HUES6 (cell line): ENCODE measurements at regions not wholly inside any gene's neighbourhood (a gene's known extent, or its start where the extent isn't known, plus 50 kb on each side); places are given as distances from the start of the nearest gene placed in this dataset.

Experiments
- H3K27ac ChIP-seq: 2 replicates; pipeline ENCODE4 v1.7.0; 2013; ENCODE audit warnings: low read depth, mild to moderate bottlenecking, low read length, inconsistent platforms
- H3K27me3 ChIP-seq: 2 replicates; pipeline ENCODE4 v1.6.1; 2013; ENCODE audit warnings: low read length; ENCODE audit not compliant: control insufficient read depth, insufficient read depth
- H3K36me3 ChIP-seq: 2 replicates; pipeline ENCODE4 v1.6.1; 2013; ENCODE audit warnings: low read length; ENCODE audit not compliant: control insufficient read depth, insufficient read depth
- H3K4me1 ChIP-seq: 2 replicates; pipeline ENCODE4 v1.6.1; 2013; ENCODE audit warnings: low read length; ENCODE audit not compliant: control insufficient read depth, insufficient read depth
- H3K4me3 ChIP-seq: 2 replicates; pipeline ENCODE4 v1.5.1; 2013; ENCODE audit warnings: low read depth, low read length
- H3K9ac ChIP-seq: one replicate; pipeline ENCODE4 v1.6.1; 2013; ENCODE audit warnings: mild to moderate bottlenecking, low read length
- H3K9me3 ChIP-seq: 2 replicates; pipeline ENCODE4 v1.6.1; 2013; ENCODE audit warnings: low read depth, low read length; ENCODE audit not compliant: control insufficient read depth, insufficient read depth

GRCh38 chr12:14278294-14278953 lies 87.1 kb upstream of the ATF7IP start:
- peaks cover 22% of the 10 kb centered on the region for H3K9me3 ChIP-seq
- no peaks in the 10 kb centered on the region; the same call in 1 of the 2 replicates for H3K27me3 ChIP-seq
- H3K27ac ChIP-seq, result no peak overlapping the region
- no peak overlapping the region for H3K9ac ChIP-seq
- no peak overlapping the region for H3K4me3 ChIP-seq
- peaks cover 10% of the 10 kb centered on the region for H3K4me1 ChIP-seq
- no peaks in the 10 kb centered on the region for H3K36me3 ChIP-seq

GRCh38 chr12:14279845-14280244 lies 85.6 kb upstream of the ATF7IP start:
- no peak overlapping the region for H3K4me3 ChIP-seq
- peaks cover 24% of the 10 kb centered on the region for H3K4me1 ChIP-seq
- no peaks in the 10 kb centered on the region; the same call in 1 of the 2 replicates for H3K27me3 ChIP-seq
- no peak overlapping the region for H3K9ac ChIP-seq
- H3K36me3 ChIP-seq, result no peaks in the 10 kb centered on the region
- no peak overlapping the region for H3K27ac ChIP-seq
- peaks cover 21% of the 10 kb centered on the region for H3K9me3 ChIP-seq

DNA sequence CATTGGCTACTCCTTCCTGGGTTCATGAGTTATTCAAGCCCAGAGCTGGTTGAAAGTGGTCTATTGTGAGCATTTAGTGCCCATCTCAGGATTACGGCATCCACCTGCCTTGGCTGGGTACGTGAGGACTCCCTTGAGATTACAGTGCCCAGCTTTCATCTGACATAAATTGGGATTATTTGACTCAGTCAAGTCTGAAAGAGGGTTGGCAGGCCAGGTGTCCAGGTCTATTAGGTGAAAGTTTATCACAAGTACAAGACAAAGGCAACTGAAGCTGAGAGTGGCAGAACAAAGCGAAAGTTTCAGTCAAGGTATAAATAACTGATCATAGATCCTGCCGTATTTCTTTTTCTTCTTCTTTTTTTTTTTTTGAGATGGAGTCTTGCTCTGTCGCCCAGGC lies 84.6 kb upstream of the ATF7IP start:
- H3K27me3 ChIP-seq, result no peaks in the 10 kb centered on the region; the same call in 1 of the 2 replicates
- no peak overlapping the region for H3K9ac ChIP-seq
- H3K9me3 ChIP-seq, result 0 out of 2 replicates have a peak, but pooled peaks cover 10% of the 10 kb centered on the region
- H3K36me3 ChIP-seq, result no peaks in the 10 kb centered on the region
- H3K4me1 ChIP-seq, result peaks cover 24% of the 10 kb centered on the region
- no peak overlapping the region for H3K27ac ChIP-seq
- H3K4me3 ChIP-seq, result no peak overlapping the region

DNA sequence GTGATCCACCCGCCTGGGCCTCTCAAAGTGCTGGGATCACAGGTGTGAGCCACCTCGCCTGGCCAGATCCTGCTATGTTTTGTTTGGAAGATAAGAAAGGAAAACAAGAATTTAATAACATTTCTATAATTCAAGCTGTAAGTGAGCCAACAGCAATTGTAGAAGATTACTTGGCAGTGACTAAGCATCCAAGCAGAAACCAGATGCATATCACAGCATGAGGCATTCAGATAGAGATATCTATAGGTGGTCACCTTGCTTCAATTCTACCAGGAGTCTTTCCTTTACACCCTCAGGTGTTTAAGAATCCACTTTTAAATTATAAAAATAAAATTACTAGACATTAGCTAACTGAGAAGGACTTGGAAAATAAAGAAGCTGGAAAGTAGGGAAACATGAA lies 83.9 kb upstream of the ATF7IP start:
- no peaks in the 10 kb centered on the region for H3K36me3 ChIP-seq
- H3K9ac ChIP-seq, result no peak overlapping the region
- no peaks in the 10 kb centered on the region; the same call in 1 of the 2 replicates for H3K27me3 ChIP-seq
- 0 out of 2 replicates have a peak, but pooled peaks cover 10% of the 10 kb centered on the region for H3K9me3 ChIP-seq
- H3K4me1 ChIP-seq, result peaks cover 24% of the 10 kb centered on the region
- H3K27ac ChIP-seq, result no peak overlapping the region
- H3K4me3 ChIP-seq, result no peak overlapping the region

DNA sequence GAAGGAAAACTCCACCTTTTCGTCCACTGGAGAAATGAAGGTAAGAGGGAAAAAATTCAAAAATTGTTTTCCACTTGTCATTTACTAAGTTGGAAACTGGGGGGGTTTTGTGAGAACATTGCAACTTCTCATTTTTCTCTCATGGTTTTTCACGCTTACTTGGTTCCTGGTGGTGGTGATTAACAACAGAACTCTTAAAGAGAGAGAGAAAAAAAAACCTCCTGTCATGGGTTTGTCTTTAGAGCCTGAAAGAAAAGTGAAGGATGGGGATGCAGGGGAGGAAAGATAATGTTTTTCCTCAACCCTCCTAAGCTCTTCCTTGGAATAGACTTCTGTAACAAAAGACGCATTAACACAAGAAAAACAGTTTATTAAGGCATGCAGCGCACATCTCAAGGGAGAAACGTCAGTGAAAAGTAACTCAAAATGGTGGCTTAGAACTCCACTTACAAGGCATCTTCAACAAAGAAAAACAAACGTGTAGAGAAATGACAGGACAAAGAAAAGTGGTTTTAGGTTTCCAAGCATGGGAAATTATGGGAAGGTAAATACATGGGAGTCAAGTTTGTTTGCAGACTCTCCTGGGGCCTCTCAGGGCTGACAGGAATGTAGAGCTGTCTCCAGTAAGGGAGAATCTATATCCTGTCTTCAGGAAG lies 81.9 kb upstream of the ATF7IP start:
- Histone ChIP-seq H3K4me1 (peaks cover 24% of the 10 kb centered on the region), H3K36me3 (no peaks in the 10 kb centered on the region), H3K9me3 (peaks cover 16% of the 10 kb centered on the region; the same call in 1 of the 2 replicates), H3K27me3 (no peaks in the 10 kb centered on the region; the same call in 1 of the 2 replicates), H3K9ac (peak overlapping the region; percentile 34), H3K4me3 (no peak overlapping the region), H3K27ac (peak overlapping the region; percentile 32; the same call in 1 of the 2 replicates)

DNA sequence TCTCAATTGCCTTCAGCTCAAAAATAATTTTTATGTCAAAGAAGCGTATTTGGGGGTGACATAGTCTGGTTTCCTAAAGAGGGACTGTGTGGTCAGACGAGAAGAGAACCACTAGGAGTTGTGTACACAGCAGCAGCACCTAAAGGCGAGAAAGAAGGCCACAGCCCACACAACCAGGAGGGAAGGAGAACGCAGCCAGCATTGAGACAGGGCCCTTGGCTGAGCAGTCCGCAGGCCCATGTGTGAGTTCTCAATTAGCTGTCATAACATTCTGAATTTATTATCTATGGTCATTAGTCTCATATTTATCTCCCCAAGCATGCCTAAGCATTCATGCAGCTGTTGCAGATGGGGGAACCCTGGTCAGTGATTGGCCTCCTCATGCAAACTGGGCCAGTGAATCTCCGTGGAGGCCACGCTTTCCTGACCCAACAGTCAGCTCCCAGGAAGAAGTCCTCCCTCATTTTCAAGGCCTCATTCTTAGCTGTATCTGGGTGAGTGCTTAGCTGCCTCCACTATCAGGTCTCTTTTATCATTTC lies 81.2 kb upstream of the ATF7IP start:
- H3K9ac ChIP-seq, result peak overlapping the region; percentile 34
- no peak overlapping the region for H3K4me3 ChIP-seq
- H3K36me3 ChIP-seq, result no peaks in the 10 kb centered on the region
- H3K27ac ChIP-seq, result peak overlapping the region; percentile 14; the same call in 1 of the 2 replicates
- peaks cover 22% of the 10 kb centered on the region for H3K9me3 ChIP-seq
- H3K4me1 ChIP-seq, result peaks cover 24% of the 10 kb centered on the region
- H3K27me3 ChIP-seq, result no peaks in the 10 kb centered on the region; the same call in 1 of the 2 replicates

DNA sequence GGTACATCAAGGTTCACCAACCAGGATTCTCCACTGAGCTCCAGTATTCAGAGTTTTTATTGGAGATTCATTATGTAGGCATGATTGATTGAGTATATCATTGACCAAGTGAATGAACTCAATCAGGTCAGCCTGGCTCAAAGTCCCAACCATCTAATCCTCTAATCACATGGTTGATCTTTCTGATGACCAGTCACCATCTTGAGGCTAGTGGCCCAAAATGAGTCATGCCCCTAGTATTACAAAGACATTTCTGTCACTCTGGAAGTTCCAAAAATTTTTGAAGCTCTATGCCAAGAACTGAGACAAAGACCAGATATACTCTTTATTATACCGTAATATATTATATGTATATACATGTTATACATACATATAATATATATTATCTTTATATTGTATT lies 75.9 kb upstream of the ATF7IP start:
- Histone ChIP-seq H3K4me3 (no peak overlapping the region), H3K36me3 (no peaks in the 10 kb centered on the region), H3K27me3 (no peaks in the 10 kb centered on the region; the same call in 1 of the 2 replicates), H3K9me3 (peaks cover 21% of the 10 kb centered on the region), H3K27ac (no peak overlapping the region), H3K4me1 (peaks cover 3% of the 10 kb centered on the region), H3K9ac (no peak overlapping the region)

DNA sequence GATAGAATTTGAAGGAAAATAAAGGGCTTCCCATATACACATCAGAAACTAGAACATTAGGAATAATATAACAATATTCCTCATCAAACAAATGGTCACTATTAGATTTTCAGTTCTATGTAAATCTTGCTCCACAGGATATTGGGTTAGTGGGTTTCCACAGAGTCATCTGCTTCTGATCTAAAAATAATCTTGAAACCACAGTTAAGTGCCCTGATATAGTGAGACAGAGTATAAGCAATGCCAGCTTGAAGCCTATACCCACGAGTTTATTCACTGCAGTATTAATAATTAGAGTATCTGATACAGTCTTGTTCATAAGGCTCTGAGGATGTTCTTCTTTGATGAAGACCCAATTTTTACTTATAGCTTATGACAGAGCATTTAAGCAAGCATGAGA lies 74.5 kb upstream of the ATF7IP start:
- Histone ChIP-seq H3K4me1 (no peaks in the 10 kb centered on the region), H3K27ac (no peak overlapping the region), H3K9ac (no peak overlapping the region), H3K9me3 (peaks cover 21% of the 10 kb centered on the region), H3K27me3 (no peaks in the 10 kb centered on the region), H3K36me3 (no peaks in the 10 kb centered on the region), H3K4me3 (no peak overlapping the region)

GRCh38 chr12:14303661-14304155 lies 61.8 kb upstream of the ATF7IP start:
- H3K4me3 ChIP-seq, result no peak overlapping the region
- no peak overlapping the region for H3K9ac ChIP-seq
- H3K9me3 ChIP-seq, result peaks cover 4% of the 10 kb centered on the region; the same call in 1 of the 2 replicates
- no peaks in the 10 kb centered on the region for H3K27me3 ChIP-seq
- no peaks in the 10 kb centered on the region for H3K4me1 ChIP-seq
- H3K27ac ChIP-seq, result no peak overlapping the region
- no peaks in the 10 kb centered on the region for H3K36me3 ChIP-seq

- Histone ChIP-seq H3K4me1 (no peaks in the 10 kb centered on the region), H3K27ac (no peak overlapping the region), H3K4me3 (no peak overlapping the region), H3K9ac (no peak overlapping the region), H3K9me3 (no peaks in the 10 kb centered on the region), H3K36me3 (no peaks in the 10 kb centered on the region), H3K27me3 (no peaks in the 10 kb centered on the region)
Measured at GRCh38 chr12:14307004-14307403, 58.5 kb upstream of the ATF7IP start.

- H3K9me3 ChIP-seq, result no peaks in the 10 kb centered on the region
- no peak overlapping the region for H3K27ac ChIP-seq
- H3K27me3 ChIP-seq, result no peaks in the 10 kb centered on the region
- H3K9ac ChIP-seq, result no peak overlapping the region
- H3K4me1 ChIP-seq, result no peaks in the 10 kb centered on the region
- no peak overlapping the region for H3K4me3 ChIP-seq
- no peaks in the 10 kb centered on the region for H3K36me3 ChIP-seq
Measured at GRCh38 chr12:14308516-14308915, 57.0 kb upstream of the ATF7IP start.
